PC-9 (cell line): ENCODE measurements at regions not wholly inside any gene's neighbourhood (a gene's known extent, or its start where the extent isn't known, plus 50 kb on each side); places are given as distances from the start of the nearest gene placed in this dataset.
"Not testable (repeated sequence)": the region's sequence is repeated elsewhere in the genome, so short reads cannot be mapped to it uniquely, and the experiment has no call there.

Source experiments
- BruUV-seq: library from RNA; stranded (reverse); fragments of 400-500 nt; replicated peaks from 2 replicates; lab custom pipeline; 2021; lab: Mats Ljungman, UMichigan
- CTCF ChIA-PET: fragments of 300-600 bp; sonication (Branson Sonifier 250); formaldehyde crosslinking; loops from one replicate; lab custom pipeline; 2022; ENCODE audit warnings: antibody characterized with exemption; lab: Charles Lee
- POLR2A ChIA-PET: fragments of 300-600 bp; sonication (Branson Sonifier 250); formaldehyde crosslinking; loops from one replicate; lab custom pipeline; 2022; ENCODE audit warnings: antibody characterized with exemption; ENCODE audit not compliant: unreplicated experiment; lab: Charles Lee
- DNase-seq, 2 experiments: peaks; one replicate each; pipeline versions ENCODE4 v3.0.0 to v3.0.0-alpha.2; 2015 to 2022; ENCODE audit warnings: mixed read lengths in 1 of 2
- H2AFZ ChIP-seq: fragments of 200-600 bp; sonication (generic); 2 replicates; pipeline ENCODE4 v1.8.1; 2017; ENCODE audit warnings: antibody characterized with exemption
- H3F3A ChIP-seq: fragments of 200-600 bp; sonication (generic); 2 replicates; pipeline ENCODE4 v1.8.1; 2017; ENCODE audit warnings: antibody characterized with exemption, mild to moderate bottlenecking, low read depth; ENCODE audit not compliant: insufficient read depth
- H3K27ac ChIP-seq: fragments of 200-600 bp; sonication (generic); 2 replicates; pipeline ENCODE4 v1.6.1; 2016; ENCODE audit warnings: mixed run types
- H3K27me3 ChIP-seq: fragments of 200-600 bp; sonication (generic); 2 replicates; pipeline ENCODE4 v1.6.1; 2016; ENCODE audit warnings: low read depth, mixed run types; ENCODE audit not compliant: insufficient read depth
- H3K36me3 ChIP-seq: fragments of 200-600 bp; sonication (generic); 2 replicates; pipeline ENCODE4 v1.6.1; 2016; ENCODE audit warnings: low read depth, mixed run types
- H3K4me1 ChIP-seq: fragments of 200-600 bp; sonication (generic); replicated peaks from 2 replicates; pipeline ENCODE4 v1.6.1; 2016; ENCODE audit warnings: mixed run types; ENCODE audit not compliant: insufficient read depth
- H3K4me2 ChIP-seq: fragments of 200-600 bp; sonication (generic); 2 replicates; pipeline ENCODE4 v1.6.1; 2017; ENCODE audit warnings: mixed run types
- H3K4me3 ChIP-seq: fragments of 200-600 bp; sonication (generic); 2 replicates; pipeline ENCODE4 v1.6.1; 2016; ENCODE audit warnings: mixed run types
- H3K79me2 ChIP-seq: fragments of 200-600 bp; sonication (generic); 2 replicates; pipeline ENCODE4 v1.6.1; 2017; ENCODE audit warnings: low read depth, mixed run types
- H3K9me2 ChIP-seq: fragments of 200-600 bp; sonication (generic); 2 replicates; pipeline ENCODE4 v1.8.1; 2017; ENCODE audit warnings: mild to moderate bottlenecking; ENCODE audit not compliant: insufficient read depth
- H3K9me3 ChIP-seq: fragments of 200-600 bp; sonication (generic); 2 replicates; pipeline ENCODE4 v1.8.1; 2016; ENCODE audit warnings: low read depth; ENCODE audit not compliant: insufficient read depth
- H4K20me1 ChIP-seq: fragments of 200-600 bp; sonication (generic); 2 replicates; pipeline ENCODE4 v1.8.1; 2017; ENCODE audit not compliant: insufficient read depth
- EZH2 ChIP-seq: fragments of 200-600 bp; sonication (generic); IDR thresholded peaks from 2 replicates; pipeline ENCODE4 v1.8.0; 2017; ENCODE audit warnings: antibody characterized with exemption, low read depth
- intact Hi-C: fragments of 100-400 bp; cut with micrococcal nuclease; formaldehyde crosslinking; loops from one replicate; pipeline ENCODE4 v1.10.0; 2022; ENCODE audit not compliant: unreplicated experiment
- TF ChIP-seq, protein P1 (sequence below): fragments of 200-600 bp; sonication (generic); conservative IDR thresholded peaks from 2 replicates; pipeline ENCODE4 v1.6.1; 2017; ENCODE audit warnings: mixed run types, antibody characterized with exemption, mild to moderate bottlenecking, moderate library complexity

DNA sequence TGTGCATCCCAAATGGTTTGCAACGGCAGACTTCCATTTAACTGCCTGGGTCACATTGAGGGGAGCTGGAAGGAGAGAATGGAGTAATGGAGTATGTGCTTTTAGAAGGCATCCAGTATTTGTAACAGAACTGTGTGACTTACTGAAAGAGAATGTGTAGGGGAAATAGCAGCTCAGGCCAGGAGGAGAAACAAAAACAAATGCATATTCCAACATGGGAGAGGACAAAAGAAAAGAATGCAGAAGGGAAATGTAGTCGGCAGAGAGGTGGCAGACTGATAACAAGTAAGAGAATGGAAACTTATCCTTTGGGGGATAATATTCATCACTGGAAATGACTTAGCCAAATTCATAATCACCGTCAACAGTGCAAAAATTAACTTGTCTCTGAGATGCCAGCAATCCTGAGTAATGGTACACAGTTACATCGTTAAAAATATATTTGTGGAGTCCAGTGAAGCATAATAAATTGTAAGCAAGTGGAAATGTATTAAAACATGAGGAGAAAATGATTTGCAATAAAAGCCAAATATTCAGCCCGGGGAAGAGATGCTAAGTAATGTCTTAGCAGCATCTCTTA, 294.9 kb upstream of the SGO1 start:
- Histone ChIP-seq H3K9me3 (no peaks in the 10 kb centered on the region; the same call in 1 of the 2 replicates), H2AFZ (no peak overlapping the region), H3K9me2 (no peaks in the 10 kb centered on the region), H3K79me2 (no peaks in the 10 kb centered on the region), H3K4me2 (no peak overlapping the region), H3K36me3 (no peaks in the 10 kb centered on the region), H3F3A (no peaks in the 10 kb centered on the region), H3K27ac (no peak overlapping the region), H3K4me1 (no peaks in the 10 kb centered on the region), H3K4me3 (no peak overlapping the region), H3K27me3 (no peaks in the 10 kb centered on the region), H4K20me1 (no peaks in the 10 kb centered on the region)
- TF ChIP-seq EZH2 = no peak
- TF ChIP-seq, protein P1, sequence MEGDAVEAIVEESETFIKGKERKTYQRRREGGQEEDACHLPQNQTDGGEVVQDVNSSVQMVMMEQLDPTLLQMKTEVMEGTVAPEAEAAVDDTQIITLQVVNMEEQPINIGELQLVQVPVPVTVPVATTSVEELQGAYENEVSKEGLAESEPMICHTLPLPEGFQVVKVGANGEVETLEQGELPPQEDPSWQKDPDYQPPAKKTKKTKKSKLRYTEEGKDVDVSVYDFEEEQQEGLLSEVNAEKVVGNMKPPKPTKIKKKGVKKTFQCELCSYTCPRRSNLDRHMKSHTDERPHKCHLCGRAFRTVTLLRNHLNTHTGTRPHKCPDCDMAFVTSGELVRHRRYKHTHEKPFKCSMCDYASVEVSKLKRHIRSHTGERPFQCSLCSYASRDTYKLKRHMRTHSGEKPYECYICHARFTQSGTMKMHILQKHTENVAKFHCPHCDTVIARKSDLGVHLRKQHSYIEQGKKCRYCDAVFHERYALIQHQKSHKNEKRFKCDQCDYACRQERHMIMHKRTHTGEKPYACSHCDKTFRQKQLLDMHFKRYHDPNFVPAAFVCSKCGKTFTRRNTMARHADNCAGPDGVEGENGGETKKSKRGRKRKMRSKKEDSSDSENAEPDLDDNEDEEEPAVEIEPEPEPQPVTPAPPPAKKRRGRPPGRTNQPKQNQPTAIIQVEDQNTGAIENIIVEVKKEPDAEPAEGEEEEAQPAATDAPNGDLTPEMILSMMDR = no peak
- no TSS peak for BruUV-seq
- intact Hi-C loops = no loop called here
- CTCF ChIA-PET = no interaction called here
- POLR2A ChIA-PET = no interaction called here
- no peak for DNase-seq

DNA sequence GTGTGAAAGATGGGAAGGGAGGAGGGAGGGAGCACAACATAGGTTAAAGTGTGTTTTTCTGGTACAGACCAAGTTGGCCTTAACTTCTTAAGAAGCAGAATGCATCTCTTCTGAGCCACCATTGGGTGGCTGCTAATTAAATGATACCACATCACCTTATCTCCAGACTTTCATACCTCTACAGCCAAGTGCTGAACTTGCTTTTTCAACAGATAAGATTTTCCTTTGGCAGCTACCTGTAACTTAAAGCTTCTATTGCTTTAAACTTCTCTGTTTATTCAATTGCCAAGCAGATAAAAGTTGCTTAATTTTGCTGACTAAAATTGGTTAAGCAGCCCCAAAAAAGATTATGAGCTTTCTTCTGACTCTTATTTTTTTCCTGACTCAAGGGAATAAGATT, 292.4 kb upstream of the SGO1 start:
- Histone ChIP-seq H3K4me3 (no peak overlapping the region), H3F3A (no peaks in the 10 kb centered on the region), H2AFZ (no peak overlapping the region), H3K4me2 (no peak overlapping the region), H3K4me1 (no peaks in the 10 kb centered on the region), H3K9me2 (no peaks in the 10 kb centered on the region), H3K9me3 (no peaks in the 10 kb centered on the region), H3K79me2 (no peaks in the 10 kb centered on the region), H3K27me3 (no peaks in the 10 kb centered on the region), H3K36me3 (no peaks in the 10 kb centered on the region), H3K27ac (no peak overlapping the region), H4K20me1 (no peaks in the 10 kb centered on the region)
- intact Hi-C loops = no loop called here
- TF ChIP-seq EZH2 = no peak
- TF ChIP-seq, protein P1 = no peak
- DNase-seq = no peak
- no TSS peak for BruUV-seq
- POLR2A ChIA-PET = no interaction called here
- CTCF ChIA-PET = no interaction called here

DNA sequence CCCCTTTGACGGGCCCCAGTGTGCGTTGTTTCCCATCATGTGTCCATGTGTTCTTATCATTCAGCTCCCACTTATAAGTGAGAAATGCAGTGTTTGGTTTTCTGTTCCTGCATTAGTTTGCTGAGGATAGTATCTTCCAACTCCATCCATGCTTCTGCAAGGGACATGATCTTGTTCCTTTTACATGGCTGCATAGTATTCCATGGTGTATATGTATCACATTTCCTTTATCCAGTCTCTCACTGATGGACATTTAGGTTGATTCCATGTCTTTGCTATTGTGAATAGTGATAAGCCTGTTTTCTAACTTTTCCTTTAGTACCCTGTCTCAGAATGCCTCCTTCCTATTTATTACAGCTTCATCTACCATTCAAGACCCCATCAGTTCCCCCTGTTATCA, 278.2 kb upstream of the SGO1 start:
- H3K4me3 ChIP-seq, H3K9me3 ChIP-seq, BruUV-seq, H3K9me2 ChIP-seq, H3K4me1 ChIP-seq, DNase-seq, H3K4me2 ChIP-seq, H2AFZ ChIP-seq, POLR2A ChIA-PET, H3F3A ChIP-seq, H3K27ac ChIP-seq, H4K20me1 ChIP-seq, CTCF ChIA-PET, intact Hi-C loops, H3K27me3 ChIP-seq, H3K79me2 ChIP-seq, H3K36me3 ChIP-seq: not testable (repeated sequence)

DNA sequence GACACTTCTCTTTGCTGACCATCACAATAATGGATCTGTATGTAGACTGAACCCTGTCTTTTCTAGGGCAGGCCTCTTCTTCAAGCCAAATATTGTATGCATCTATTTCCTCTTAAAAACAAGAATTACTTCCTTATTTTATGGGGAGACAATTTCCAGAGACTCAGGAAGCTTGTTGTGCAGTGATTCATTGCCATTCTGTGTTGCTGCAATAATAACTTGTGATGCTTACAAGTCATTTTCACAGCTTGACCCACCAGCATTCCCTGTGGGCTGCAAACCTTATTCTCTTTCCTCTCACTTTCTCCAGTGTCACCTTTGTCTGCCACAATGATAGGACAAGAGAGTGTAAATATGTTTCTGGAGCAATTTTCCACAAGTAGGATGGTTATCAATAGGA, 276.7 kb upstream of the SGO1 start:
- TF ChIP-seq EZH2 = no peak
- TF ChIP-seq, protein P1 = no peak
- intact Hi-C loops = no loop called here

More for the DNA sequence above, 276.7 kb upstream of the SGO1 start:
- Histone ChIP-seq H3K4me3 (no peak overlapping the region), H3K4me2 (no peak overlapping the region), H3K4me1 (no peaks in the 10 kb centered on the region), H4K20me1 (no peaks in the 10 kb centered on the region), H3K36me3 (no peaks in the 10 kb centered on the region), H3K79me2 (no peaks in the 10 kb centered on the region), H3K27me3 (no peaks in the 10 kb centered on the region), H3K9me3 (no peaks in the 10 kb centered on the region), H3K9me2 (no peaks in the 10 kb centered on the region), H2AFZ (no peak overlapping the region), H3K27ac (no peak overlapping the region), H3F3A (no peaks in the 10 kb centered on the region)
- ChIA-PET CTCF (no interaction called here), POLR2A (no interaction called here)
- no peak for DNase-seq
- no TSS peak for BruUV-seq
